Suppressor macrophage treated with lipopolysaccharide for 1 hour (primary cell): ENCODE measurements at regions not wholly inside any gene's neighbourhood (a gene's known extent, or its start where the extent isn't known, plus 50 kb on each side); places are given as distances from the start of the nearest gene placed in this dataset.

Source experiments
- DNase-seq, 3 donors: peaks; one replicate each; pipeline ENCODE4 v3.0.0-alpha.2; 2020 to 2022

GRCh38 chr5:40413743-40414142 lies 266.0 kb upstream of the PTGER4 start:
- peak; percentile 62 to 91 (median 91) for DNase-seq

GRCh38 chr5:40412771-40413170 lies 266.9 kb upstream of the PTGER4 start:
- peak in 1 of 3 donors; percentile 19 for DNase-seq

GRCh38 chr5:40410964-40411635 lies 268.6 kb upstream of the PTGER4 start:
- peak; percentile 76 to 87 (median 86) for DNase-seq

DNA sequence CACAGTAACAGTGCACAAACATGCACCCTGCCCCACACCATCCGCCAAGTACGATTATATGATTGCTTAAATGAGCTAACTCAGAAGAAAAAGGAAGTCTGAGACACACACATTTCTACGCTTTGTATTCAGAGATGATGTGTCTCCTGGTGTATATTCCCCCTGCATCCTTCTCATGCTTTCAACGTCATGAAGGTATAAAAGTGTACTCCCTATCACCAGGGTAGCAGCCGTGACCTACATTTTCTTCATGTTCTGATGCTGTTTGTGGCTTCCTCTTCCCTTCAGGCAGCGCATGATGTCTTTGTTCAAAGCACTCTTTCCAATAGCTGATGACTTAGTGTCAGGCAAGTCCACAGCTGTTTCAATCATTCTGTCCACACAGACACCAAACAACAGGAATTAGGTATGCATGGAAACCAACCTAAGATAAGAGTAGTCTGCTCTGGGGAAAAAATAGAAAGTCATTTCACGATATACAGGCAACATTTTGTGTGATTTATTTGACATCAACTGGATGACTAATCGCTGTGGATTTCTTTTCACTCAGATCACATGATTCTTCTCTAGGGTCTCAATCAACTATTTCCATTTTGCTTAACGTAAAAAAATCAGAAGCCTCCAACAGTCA lies 269.4 kb upstream of the PTGER4 start:
- DNase-seq = peak; percentile 72 to 88 (median 85)

DNA sequence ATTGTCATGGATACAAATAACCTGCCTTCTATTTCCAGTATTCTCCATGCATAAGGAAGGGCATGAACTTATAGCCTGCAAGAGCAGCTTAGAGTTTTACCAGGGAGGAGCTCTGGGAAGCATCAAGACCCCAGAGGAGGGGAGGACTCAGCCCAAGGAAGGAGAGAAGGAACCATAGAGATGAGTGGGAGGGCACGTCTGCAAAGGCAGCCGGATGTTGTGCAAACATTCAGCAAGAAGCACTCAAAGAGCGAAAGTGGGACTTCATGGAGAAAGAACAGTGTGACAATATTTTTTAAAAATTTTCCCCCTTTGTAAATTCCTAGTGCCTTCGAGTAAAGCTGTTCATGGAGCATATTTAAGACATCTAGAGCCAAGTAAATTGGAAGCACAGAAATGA lies 270.1 kb upstream of the PTGER4 start:
- DNase-seq = peak; percentile 81 to 90 (median 85)

DNA sequence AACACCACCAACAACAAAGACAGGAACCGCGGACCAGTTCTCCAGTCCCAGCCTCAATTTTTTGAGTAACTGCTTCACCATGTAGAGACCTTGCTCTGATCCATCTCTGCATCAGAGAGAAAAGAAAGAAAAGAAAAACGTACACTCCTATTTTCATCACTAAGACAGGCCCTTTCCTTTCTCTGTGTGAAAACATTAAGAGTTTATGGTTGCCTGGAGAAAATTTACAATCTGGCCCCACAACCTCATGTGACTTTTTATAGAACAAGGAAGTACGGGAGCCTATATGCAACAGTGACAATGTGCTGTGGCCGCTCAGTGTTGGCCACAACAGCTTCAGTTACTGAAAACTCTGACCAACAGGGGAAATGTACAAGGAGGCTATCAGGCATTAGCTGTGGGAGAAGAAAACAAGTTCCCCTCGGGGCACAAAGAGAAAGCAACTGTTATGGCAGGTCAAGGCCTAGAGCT lies 272.9 kb upstream of the PTGER4 start:
- DNase-seq = peak; percentile 56 to 78 (median 72)

DNA sequence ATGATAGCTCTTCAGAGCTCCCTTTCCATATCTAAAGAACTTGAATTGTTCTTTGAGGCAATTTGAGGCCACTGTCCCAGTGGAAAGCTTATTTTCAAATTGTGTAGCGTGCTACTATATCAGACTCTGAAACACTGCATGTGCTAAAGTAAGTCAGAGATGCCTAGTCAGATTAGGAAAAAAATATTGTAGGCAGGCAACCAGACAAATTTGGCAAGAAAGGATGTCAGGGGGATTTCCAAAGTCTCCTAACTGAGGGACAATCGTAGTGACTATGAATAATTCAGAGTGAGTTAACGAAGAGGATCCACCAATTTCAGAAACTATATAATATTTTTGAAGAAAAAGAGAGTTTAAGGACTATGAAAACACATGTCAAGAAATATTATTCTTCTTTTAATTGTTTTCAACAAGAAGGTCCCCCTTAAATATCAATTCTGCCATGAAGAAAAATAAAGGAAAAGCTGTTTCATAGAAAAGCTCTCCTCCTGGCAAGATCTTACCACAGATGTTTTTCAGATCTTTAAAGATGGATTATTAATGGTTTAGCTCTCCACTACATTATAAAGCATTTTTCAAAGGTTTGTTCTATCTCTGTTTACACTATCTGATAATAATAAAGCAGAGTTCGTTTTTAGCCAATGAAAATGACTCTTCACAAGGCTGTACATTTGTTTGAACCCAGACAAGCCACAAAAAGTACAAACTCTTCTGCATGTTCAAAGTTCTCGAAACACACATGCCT lies 273.5 kb upstream of the PTGER4 start:
- peak; percentile 71 to 89 (median 88) for DNase-seq

- DNase-seq = peak; percentile 71 to 91 (median 88)
Observed at GRCh38 chr5:40405230-40405629, 274.5 kb upstream of the PTGER4 start.

DNA sequence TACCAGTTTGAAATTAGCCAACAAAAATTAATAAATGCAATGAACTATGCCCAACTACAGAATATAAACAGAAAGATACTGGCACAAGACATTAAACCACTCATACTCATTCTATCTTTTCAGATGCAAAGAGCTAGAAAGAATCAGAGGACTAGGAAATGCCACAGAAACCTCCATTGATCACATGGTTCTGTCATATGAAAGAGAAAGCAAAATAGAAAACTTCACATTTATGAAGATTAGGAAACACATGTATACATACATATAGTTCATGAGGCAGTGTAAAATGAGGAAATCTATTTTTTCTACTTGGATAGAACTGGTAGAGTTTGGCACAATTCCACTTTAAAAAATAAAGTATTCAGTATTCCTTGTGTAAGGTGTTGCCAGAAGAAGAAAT lies 275.1 kb upstream of the PTGER4 start:
- DNase-seq = peak; percentile 34 to 78 (median 64)

- peak; percentile 76 to 83 (median 81) for DNase-seq
Observed at GRCh38 chr5:40402007-40402364, 277.7 kb upstream of the PTGER4 start.

- peak in 2 of 3 donors; percentile 50 to 56 for DNase-seq
Observed at GRCh38 chr5:40401284-40402006, 278.3 kb upstream of the PTGER4 start.

GRCh38 chr5:40400245-40400644 lies 279.5 kb upstream of the PTGER4 start:
- DNase-seq = no peak

GRCh38 chr5:40399349-40399748 lies 280.4 kb upstream of the PTGER4 start:
- peak; percentile 56 to 85 (median 73) for DNase-seq

- no peak for DNase-seq
Observed at GRCh38 chr5:40397976-40398375, 281.7 kb upstream of the PTGER4 start.

DNA sequence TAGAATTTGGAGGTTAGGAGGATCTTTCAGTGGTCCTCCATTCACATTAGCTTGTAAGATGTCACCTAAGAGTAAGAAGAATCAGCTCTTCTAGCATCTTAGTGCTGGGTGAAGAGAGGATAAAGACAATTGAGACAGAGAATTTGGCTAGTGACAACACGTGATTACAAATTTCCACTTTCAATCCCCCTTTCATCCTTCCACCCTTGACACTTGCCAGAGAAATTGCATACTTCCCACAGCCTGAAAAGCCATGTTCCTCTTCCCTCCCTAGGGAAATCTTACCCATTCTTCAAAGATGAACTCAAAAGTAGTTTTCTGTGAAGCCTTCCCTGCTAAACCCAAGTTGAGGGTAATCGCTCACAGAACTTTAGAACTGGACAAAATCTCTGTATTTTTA lies 282.6 kb upstream of the PTGER4 start:
- DNase-seq = peak in 2 of 3 donors; percentile 45 to 82

- DNase-seq = no peak
Observed at GRCh38 chr5:40396317-40396716, 283.4 kb upstream of the PTGER4 start.

DNA sequence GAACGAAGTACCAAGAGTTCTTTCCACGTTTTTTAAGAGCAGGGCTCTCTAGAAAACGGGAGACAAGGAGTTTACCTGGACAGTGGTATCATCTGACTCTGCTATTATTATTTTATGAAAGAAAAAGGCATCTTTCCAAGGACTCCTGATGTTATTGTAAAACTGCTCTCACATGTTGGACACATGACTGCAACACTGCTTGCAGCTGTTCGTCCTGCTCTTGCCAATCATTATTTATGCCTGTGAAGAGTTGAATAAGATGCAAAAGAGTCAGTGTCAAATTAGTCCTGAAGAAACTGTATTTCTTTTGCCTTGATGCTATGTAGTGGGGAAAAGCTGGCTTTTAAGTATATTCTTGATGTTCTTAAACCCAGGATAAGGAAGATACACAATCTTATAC lies 284.5 kb upstream of the PTGER4 start:
- DNase-seq = no peak

- DNase-seq = no peak
Observed at GRCh38 chr5:40394698-40395097, 285.0 kb upstream of the PTGER4 start.

- peak in 1 of 3 donors; percentile 69 for DNase-seq
Observed at GRCh38 chr5:40391642-40392041, 288.1 kb upstream of the PTGER4 start.

GRCh38 chr5:40390281-40391149 lies 289.2 kb upstream of the PTGER4 start:
- no peak for DNase-seq

DNA sequence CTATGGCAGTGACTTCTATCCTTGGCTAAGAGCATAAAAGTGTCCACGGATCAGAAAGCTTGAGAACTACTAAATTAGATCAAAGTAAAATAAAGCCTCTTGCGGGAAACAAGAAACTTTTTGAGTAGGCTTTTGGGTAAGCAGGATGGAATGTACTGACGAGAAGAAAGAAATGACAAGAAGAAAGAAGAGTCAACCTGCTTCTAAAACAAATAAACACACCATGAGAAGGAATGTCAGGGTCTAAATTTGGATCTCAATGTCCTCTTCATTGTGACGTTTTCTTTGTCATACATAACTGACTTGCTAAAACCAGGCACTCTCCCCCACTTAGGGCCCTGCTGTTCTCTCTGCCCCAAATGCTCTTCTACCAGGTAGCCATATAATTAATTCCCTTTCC lies 290.1 kb upstream of the PTGER4 start:
- DNase-seq = no peak

- peak in 2 of 3 donors; percentile 26 to 49 for DNase-seq
Observed at GRCh38 chr5:40386289-40386688, 293.4 kb upstream of the PTGER4 start.
